Heart left ventricle (tissue), 16 donors: ENCODE measurements at regions not wholly inside any gene's neighbourhood (a gene's known extent, or its start where the extent isn't known, plus 50 kb on each side); places are given as distances from the start of the nearest gene placed in this dataset.

Experiments
- ATAC-seq, 4 donors: fragments of 200-7000 bp; cut with Tn5 transposase; one replicate each; pipeline ENCODE4 v1.9.1; 2020 to 2022; ENCODE audit warnings: moderate library complexity in 4 of 4, mild to moderate bottlenecking in 3 of 4, moderate number of reproducible peaks in 1 of 4
- DNase-seq, 5 donors: peaks; one replicate each; pipeline ENCODE4 v3.0.0-alpha.2; 2020
- H3K27ac ChIP-seq, 12 donors: fragments of 200-600 bp; sonication (generic) in 4 of 12; one replicate each; pipeline versions ENCODE4 v1.5.0 to v1.8.0; 2016 to 2022; ENCODE audit warnings: mild to moderate bottlenecking in 2 of 12
- H3K27me3 ChIP-seq, 9 donors: fragments of 200-600 bp; sonication (generic) in 2 of 9; one replicate each; pipeline versions ENCODE4 v1.5.1 to v1.8.0; 2016 to 2022; ENCODE audit warnings: mild to moderate bottlenecking in 3 of 9
- H3K36me3 ChIP-seq, 9 donors: fragments of 200-600 bp; sonication (generic) in 2 of 9; one replicate each; pipeline versions ENCODE4 v1.5.0 to v1.8.0; 2018 to 2022; ENCODE audit warnings: mild to moderate bottlenecking in 2 of 9
- H3K4me1 ChIP-seq, 12 donors: fragments of 200-600 bp; sonication (generic) in 4 of 12; one replicate each; pipeline versions ENCODE4 v1.5.0 to v1.8.0; 2016 to 2022; ENCODE audit warnings: mild to moderate bottlenecking in 3 of 12
- H3K4me3 ChIP-seq, 12 donors: fragments of 200-600 bp; sonication (generic) in 4 of 12; one replicate each; pipeline versions ENCODE4 v1.5.0 to v1.8.0; 2017 to 2022; ENCODE audit warnings: mild to moderate bottlenecking in 9 of 12, moderate library complexity in 4 of 12
- H3K9me3 ChIP-seq, 12 donors: fragments of 200-600 bp; sonication (generic) in 4 of 12; one replicate each; pipeline versions ENCODE4 v1.5.0 to v1.8.0; 2016 to 2022; ENCODE audit warnings: mild to moderate bottlenecking in 1 of 12
- CTCF ChIP-seq, 12 donors: fragments of 200-600 bp; sonication (generic) in 4 of 12; IDR thresholded peaks; one replicate each; pipeline versions ENCODE4 v1.5.0 to v1.8.0; 2018 to 2022; ENCODE audit warnings: antibody characterized with exemption in 12 of 12, mild to moderate bottlenecking in 5 of 12
- POLR2A ChIP-seq, 2 donors: fragments of 450-650 bp; IDR thresholded peaks; one replicate each; pipeline ENCODE4 v1.6.1; 2017; ENCODE audit warnings: antibody characterized with exemption in 2 of 2, mild to moderate bottlenecking in 2 of 2, moderate library complexity in 2 of 2
- WGBS, 4 donors: extraction: QIAGEN DNeasy Blood & Tissue Kit in 2 of 4; methylation state at CpG; one replicate each; pipeline versions ENCODE4 v1.1.5 to v1.1.7; 2013 to 2018; 5-methylcytosine and 5-hydroxymethylcytosine counted together
- intact Hi-C, 10 donors: fragments of 100-400 bp; cut with DNase I; formaldehyde crosslinking; loops; one replicate each; pipeline versions ENCODE4 v1.11.1 to v1.14.2; 2022
- donor health status: ischemic (EF 13 %, LVEDD 7.1; RV severe dilation, severe dysfunction).
- donor health status: healthy with polysubstance abuse.
- donor health status: DM: no; HTN: yes; CAD: no.
- donor health status: DM: no; HTN: no; CAD: no.
- donor health status: ischemic (EF 25% LVEDD 6.9; RV normal size, moderate dysfunction).
- donor health status: ischemic (EF 25% LVEDD 5.7; RV mildly dilated, moderate dysfunction).
- donor health status: healthy.
- donor health status: DM: yes; HTN: yes; CAD: no.
- donor health status: ischemic (EF 35%, LVEDD 5.7; RV mildly dilated, moderate dysfunction).
- donor health status: nonischemic (EF 11% LVEDD 7.7; RV severe dilation, severe dysfunction).
- donor health status: DM: yes; HTN: yes; CAD: no.
- donor health status: PGD.
- donor health status: ischemic (EF 29% LVEDD 5.4; RV normal size, mild dysfunction).
- donor health status: nonischemic (EF 23%, LVEDD 6.1; RV moderate dilation, normal function).

- H3K36me3 ChIP-seq, result no peaks in the 10 kb centered on the region
- TF ChIP-seq CTCF (IDR thresholded peaks at IDR 0.05) (no peak), POLR2A (IDR thresholded peaks at IDR 0.05) (no peak)
- ATAC-seq, result no peak
- H3K27me3 ChIP-seq, result peaks cover 0 to 10% (median 0%) of the 10 kb centered on the region in 9 donors
- no peak for DNase-seq
- WGBS, 4 donors, result 75 to 81% (median 77%) methylated on average over 4 of the region's 4 CpGs
- H3K27ac ChIP-seq, result no peak overlapping the region
- no peak overlapping the region for H3K4me3 ChIP-seq
- H3K4me1 ChIP-seq, result no peaks in the 10 kb centered on the region
- H3K9me3 ChIP-seq, result peaks cover 0 to 14% (median 1%) of the 10 kb centered on the region in 12 donors
- intact Hi-C loops, result no loop called here
Observed at GRCh38 chr14:22151121-22151520, 437.9 kb downstream of the DAD1 start.

- H3K4me1 ChIP-seq, result no peaks in the 10 kb centered on the region
- no peak overlapping the region for H3K4me3 ChIP-seq
- peaks cover 0 to 10% (median 0%) of the 10 kb centered on the region in 9 donors for H3K27me3 ChIP-seq
- no peak for TF ChIP-seq POLR2A (IDR thresholded peaks at IDR 0.05)
- no peak for TF ChIP-seq CTCF (IDR thresholded peaks at IDR 0.05)
- intact Hi-C loops, result no loop called here
- H3K27ac ChIP-seq, result no peak overlapping the region
- 75 to 82% (median 78%) methylated on average over 3 of the region's 3 CpGs for WGBS, 4 donors
- ATAC-seq (no peak), DNase-seq (no peak)
- H3K9me3 ChIP-seq, result peaks cover 0 to 14% (median 1%) of the 10 kb centered on the region in 12 donors
- H3K36me3 ChIP-seq, result no peaks in the 10 kb centered on the region
Observed at GRCh38 chr14:22149058-22149457, 440.0 kb downstream of the DAD1 start.

- no peaks in the 10 kb centered on the region for H3K36me3 ChIP-seq
- ATAC-seq, result no peak
- intact Hi-C loops, result no loop called here
- peaks cover 0 to 10% (median 0%) of the 10 kb centered on the region in 9 donors for H3K27me3 ChIP-seq
- DNase-seq, result no peak
- TF ChIP-seq POLR2A (IDR thresholded peaks at IDR 0.05) (no peak), CTCF (IDR thresholded peaks at IDR 0.05) (no peak)
- WGBS, 4 donors, result 72 to 81% (median 76%) methylated on average over 3 of the region's 3 CpGs
- peaks cover 0 to 14% (median 1%) of the 10 kb centered on the region in 12 donors for H3K9me3 ChIP-seq
- no peaks in the 10 kb centered on the region for H3K4me1 ChIP-seq
- H3K27ac ChIP-seq, result no peak overlapping the region
- H3K4me3 ChIP-seq, result no peak overlapping the region
Observed at GRCh38 chr14:22147716-22148115, 441.3 kb downstream of the DAD1 start.

GRCh38 chr14:22143363-22143762, 445.7 kb downstream of the DAD1 start:
- 42 to 89% (median 85%) methylated on average over 2 of the region's 2 CpGs for WGBS, 4 donors
- H3K9me3 ChIP-seq, result no peaks in the 10 kb centered on the region
- no peak for ATAC-seq
- H3K4me1 ChIP-seq, result no peaks in the 10 kb centered on the region
- H3K36me3 ChIP-seq, result no peaks in the 10 kb centered on the region
- TF ChIP-seq POLR2A (IDR thresholded peaks at IDR 0.05) (no peak), CTCF (IDR thresholded peaks at IDR 0.05) (no peak)
- H3K27me3 ChIP-seq, result peaks cover 0 to 10% (median 0%) of the 10 kb centered on the region in 9 donors
- no peak for DNase-seq
- intact Hi-C loops, result no loop called here
- H3K4me3 ChIP-seq, result no peak overlapping the region
- H3K27ac ChIP-seq, result no peak overlapping the region
